OCI-LY1 (cell line): ENCODE measurements at regions not wholly inside any gene's neighbourhood (a gene's known extent, or its start where the extent isn't known, plus 50 kb on each side); places are given as distances from the start of the nearest gene placed in this dataset.

Source experiments
- H2AFZ ChIP-seq: fragments of 200-600 bp; sonication (generic), shearing (Covaris generic); 2 replicates; pipeline ENCODE4 v1.6.0; 2014; ENCODE audit warnings: antibody characterized with exemption, mild to moderate bottlenecking, low read length
- H3F3A ChIP-seq: fragments of 200-600 bp; sonication (generic), shearing (Covaris generic); 2 replicates; pipeline ENCODE4 v1.6.0; 2014; ENCODE audit warnings: mild to moderate bottlenecking, antibody characterized with exemption, low read length, moderate library complexity; ENCODE audit not compliant: insufficient read depth
- H3K27ac ChIP-seq: fragments of 200-600 bp; sonication (generic); 2 replicates; pipeline ENCODE4 v1.5.1; 2014; ENCODE audit warnings: low read length, mixed run types, mild to moderate bottlenecking, low read depth; ENCODE audit not compliant: poor library complexity, severe bottlenecking
- H3K27me3 ChIP-seq: fragments of 200-600 bp; sonication (generic); 2 replicates; pipeline ENCODE4 v1.6.0; 2014; ENCODE audit warnings: antibody characterized with exemption, mild to moderate bottlenecking, low read length, moderate library complexity; ENCODE audit not compliant: insufficient read depth
- H3K36me3 ChIP-seq: fragments of 200-600 bp; sonication (generic); 2 replicates; pipeline ENCODE4 v1.6.1; 2014; ENCODE audit warnings: mild to moderate bottlenecking, antibody characterized with exemption, low read length, moderate library complexity, mixed read lengths; ENCODE audit not compliant: insufficient read depth
- H3K4me1 ChIP-seq: fragments of 200-600 bp; sonication (generic); 2 replicates; pipeline ENCODE4 v1.5.1; 2014; ENCODE audit warnings: mild to moderate bottlenecking, low read length, moderate library complexity; ENCODE audit not compliant: insufficient read depth, severe bottlenecking
- H3K4me2 ChIP-seq: fragments of 200-600 bp; sonication (generic), shearing (Covaris generic); 2 replicates; pipeline ENCODE4 v1.6.1; 2014; ENCODE audit warnings: low read length
- H3K4me3 ChIP-seq: fragments of 200-600 bp; sonication (generic); 2 replicates; pipeline ENCODE4 v1.5.1; 2014; ENCODE audit warnings: low read length, low read depth, mild to moderate bottlenecking, mixed read lengths; ENCODE audit not compliant: poor library complexity, severe bottlenecking
- H3K79me2 ChIP-seq: fragments of 200-600 bp; shearing (Covaris generic); 2 replicates; pipeline ENCODE4 v1.6.1; 2016; ENCODE audit warnings: mixed run types, low read length, mixed read lengths; ENCODE audit not compliant: insufficient read depth
- H3K9ac ChIP-seq: fragments of 200-600 bp; sonication (generic), shearing (Covaris generic); 2 replicates; pipeline ENCODE4 v1.6.1; 2014; ENCODE audit warnings: mild to moderate bottlenecking, low read length, mixed read lengths
- H3K9me2 ChIP-seq: fragments of 200-600 bp; sonication (generic), shearing (Covaris generic); 2 replicates; pipeline ENCODE4 v1.6.1; 2014; ENCODE audit warnings: low read depth, mild to moderate bottlenecking, low read length, mixed read lengths
- H3K9me3 ChIP-seq: fragments of 200-600 bp; shearing (Covaris generic); 2 replicates; pipeline ENCODE4 v1.6.1; 2014; ENCODE audit warnings: low read length, mixed read lengths
- H4K20me1 ChIP-seq: fragments of 200-600 bp; sonication (generic), shearing (Covaris generic); 2 replicates; pipeline ENCODE4 v1.6.0; 2016; ENCODE audit warnings: mild to moderate bottlenecking, low read length; ENCODE audit not compliant: insufficient read depth
- EZH2 ChIP-seq: fragments of 200-600 bp; sonication (generic), shearing (Covaris generic); IDR thresholded peaks from 2 replicates; pipeline ENCODE4 v1.8.0; 2017; ENCODE audit warnings: borderline replicate concordance, mixed run types, mild to moderate bottlenecking, antibody characterized with exemption, low read length, moderate library complexity, mixed read lengths
- TF ChIP-seq, protein P1 (sequence below): fragments of 200-600 bp; sonication (generic), shearing (Covaris generic); IDR thresholded peaks from 2 replicates; pipeline ENCODE4 v1.5.1; 2017; ENCODE audit warnings: mild to moderate bottlenecking, antibody characterized with exemption, low read length, moderate library complexity, mixed read lengths

DNA sequence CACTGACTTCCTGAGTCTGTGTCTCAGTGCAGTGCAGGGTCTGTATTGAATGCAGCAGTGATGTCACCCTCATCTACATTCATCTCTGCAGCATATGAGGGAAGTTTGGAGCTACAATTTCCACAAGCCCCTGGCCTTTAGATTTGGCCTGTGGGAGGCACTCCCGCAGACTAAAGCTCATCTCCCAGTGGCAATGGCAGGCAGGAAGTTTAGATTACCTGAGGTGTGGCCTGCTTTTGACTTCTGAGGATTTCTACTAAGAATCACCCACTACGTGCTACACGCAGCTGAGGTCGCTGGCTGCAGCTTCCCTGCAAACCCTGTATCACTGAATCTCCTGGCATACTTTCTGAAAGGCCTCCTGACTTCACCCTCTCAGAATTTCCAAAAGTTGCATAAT, 202.2 kb upstream of the PRKD1 start:
- TF ChIP-seq, protein P1, sequence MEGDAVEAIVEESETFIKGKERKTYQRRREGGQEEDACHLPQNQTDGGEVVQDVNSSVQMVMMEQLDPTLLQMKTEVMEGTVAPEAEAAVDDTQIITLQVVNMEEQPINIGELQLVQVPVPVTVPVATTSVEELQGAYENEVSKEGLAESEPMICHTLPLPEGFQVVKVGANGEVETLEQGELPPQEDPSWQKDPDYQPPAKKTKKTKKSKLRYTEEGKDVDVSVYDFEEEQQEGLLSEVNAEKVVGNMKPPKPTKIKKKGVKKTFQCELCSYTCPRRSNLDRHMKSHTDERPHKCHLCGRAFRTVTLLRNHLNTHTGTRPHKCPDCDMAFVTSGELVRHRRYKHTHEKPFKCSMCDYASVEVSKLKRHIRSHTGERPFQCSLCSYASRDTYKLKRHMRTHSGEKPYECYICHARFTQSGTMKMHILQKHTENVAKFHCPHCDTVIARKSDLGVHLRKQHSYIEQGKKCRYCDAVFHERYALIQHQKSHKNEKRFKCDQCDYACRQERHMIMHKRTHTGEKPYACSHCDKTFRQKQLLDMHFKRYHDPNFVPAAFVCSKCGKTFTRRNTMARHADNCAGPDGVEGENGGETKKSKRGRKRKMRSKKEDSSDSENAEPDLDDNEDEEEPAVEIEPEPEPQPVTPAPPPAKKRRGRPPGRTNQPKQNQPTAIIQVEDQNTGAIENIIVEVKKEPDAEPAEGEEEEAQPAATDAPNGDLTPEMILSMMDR = no peak
- no peak for TF ChIP-seq EZH2
- no peaks in the 10 kb centered on the region for H3K9me2 ChIP-seq
- H3K79me2 ChIP-seq = no peaks in the 10 kb centered on the region
- no peak overlapping the region for H3K4me2 ChIP-seq
- no peaks in the 10 kb centered on the region for H3K9me3 ChIP-seq
- H3K27me3 ChIP-seq = no peaks in the 10 kb centered on the region
- no peak overlapping the region for H2AFZ ChIP-seq
- no peak overlapping the region for H3K9ac ChIP-seq
- no peak overlapping the region for H3K27ac ChIP-seq
- H4K20me1 ChIP-seq = no peaks in the 10 kb centered on the region
- no peak overlapping the region for H3K4me3 ChIP-seq
- H3K36me3 ChIP-seq = no peaks in the 10 kb centered on the region
- H3F3A ChIP-seq = no peaks in the 10 kb centered on the region
- no peaks in the 10 kb centered on the region for H3K4me1 ChIP-seq

DNA sequence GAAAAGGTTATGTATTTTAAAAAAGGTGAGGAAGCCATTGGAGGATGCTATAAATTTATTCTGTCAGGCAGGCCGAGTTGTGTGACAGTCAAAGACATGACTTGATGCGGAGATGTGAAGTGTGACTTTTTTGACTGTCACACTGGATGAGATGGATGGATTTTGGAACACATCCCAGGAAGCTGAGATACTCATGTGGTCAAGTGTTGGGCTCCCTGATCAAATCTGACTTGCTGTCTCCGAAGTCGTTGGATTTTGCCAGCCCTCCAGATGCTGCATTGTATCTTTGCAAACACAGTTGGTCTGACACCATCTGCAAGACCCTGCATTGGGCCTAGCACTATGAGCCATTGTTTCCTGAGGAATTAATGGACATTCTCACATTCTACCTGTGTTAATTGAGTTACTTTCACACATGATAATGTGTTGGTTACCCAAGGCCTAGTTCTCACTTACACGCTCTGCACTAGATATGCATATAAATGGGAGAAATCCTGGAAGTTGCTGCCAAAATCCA, 204.0 kb upstream of the PRKD1 start:
- Histone ChIP-seq H3K4me2 (no peak overlapping the region), H2AFZ (no peak overlapping the region), H3K4me1 (no peaks in the 10 kb centered on the region), H3K36me3 (no peaks in the 10 kb centered on the region), H3K79me2 (no peaks in the 10 kb centered on the region), H3K27ac (no peak overlapping the region), H3K27me3 (no peaks in the 10 kb centered on the region), H4K20me1 (no peaks in the 10 kb centered on the region), H3K9ac (no peak overlapping the region), H3K9me2 (no peaks in the 10 kb centered on the region), H3K9me3 (no peaks in the 10 kb centered on the region), H3F3A (no peaks in the 10 kb centered on the region), H3K4me3 (no peak overlapping the region)
- no peak for TF ChIP-seq EZH2
- TF ChIP-seq, protein P1 = no peak

- TF ChIP-seq, protein P1 = no peak
- TF ChIP-seq EZH2 = no peak
- no peaks in the 10 kb centered on the region for H3K27me3 ChIP-seq
- H3K9me3 ChIP-seq = no peaks in the 10 kb centered on the region
- H3K4me3 ChIP-seq = no peak overlapping the region
- H4K20me1 ChIP-seq = no peaks in the 10 kb centered on the region
- no peaks in the 10 kb centered on the region for H3F3A ChIP-seq
- no peaks in the 10 kb centered on the region for H3K79me2 ChIP-seq
- H3K9me2 ChIP-seq = no peaks in the 10 kb centered on the region
- H3K4me1 ChIP-seq = no peaks in the 10 kb centered on the region
- H3K27ac ChIP-seq = no peak overlapping the region
- H2AFZ ChIP-seq = no peak overlapping the region
- H3K4me2 ChIP-seq = no peak overlapping the region
- H3K9ac ChIP-seq = no peak overlapping the region
- H3K36me3 ChIP-seq = no peaks in the 10 kb centered on the region
Observed at GRCh38 chr14:30132196-30132595, 204.5 kb upstream of the PRKD1 start.
